Neuron (in vitro differentiated cells): ENCODE measurements at regions not wholly inside any gene's neighbourhood (a gene's known extent, or its start where the extent isn't known, plus 50 kb on each side); places are given as distances from the start of the nearest gene placed in this dataset.
"Not testable (repeated sequence)": the region's sequence is repeated elsewhere in the genome, so short reads cannot be mapped to it uniquely, and the experiment has no call there.

ENCODE experiments used
- H2AFZ ChIP-seq: one replicate; pipeline ENCODE4 v1.6.1; 2013; ENCODE audit warnings: low read depth, mild to moderate bottlenecking, inconsistent platforms, low read length, moderate library complexity
- H3K27me3 ChIP-seq: one replicate; pipeline ENCODE4 v1.6.1; 2013; ENCODE audit warnings: low read length; ENCODE audit not compliant: insufficient read depth
- H3K36me3 ChIP-seq: one replicate; pipeline ENCODE4 v1.6.1; 2013; ENCODE audit warnings: low read length; ENCODE audit not compliant: insufficient read depth
- H3K4me1 ChIP-seq: one replicate; pipeline ENCODE4 v1.6.1; 2013; ENCODE audit warnings: low read length; ENCODE audit not compliant: insufficient read depth
- H3K4me3 ChIP-seq: 2 replicates; pipeline ENCODE4 v1.5.1; 2013; ENCODE audit warnings: mild to moderate bottlenecking, low read length, moderate library complexity
- H3K9me3 ChIP-seq: one replicate; pipeline ENCODE4 v1.6.1; 2013; ENCODE audit warnings: low read length

DNA sequence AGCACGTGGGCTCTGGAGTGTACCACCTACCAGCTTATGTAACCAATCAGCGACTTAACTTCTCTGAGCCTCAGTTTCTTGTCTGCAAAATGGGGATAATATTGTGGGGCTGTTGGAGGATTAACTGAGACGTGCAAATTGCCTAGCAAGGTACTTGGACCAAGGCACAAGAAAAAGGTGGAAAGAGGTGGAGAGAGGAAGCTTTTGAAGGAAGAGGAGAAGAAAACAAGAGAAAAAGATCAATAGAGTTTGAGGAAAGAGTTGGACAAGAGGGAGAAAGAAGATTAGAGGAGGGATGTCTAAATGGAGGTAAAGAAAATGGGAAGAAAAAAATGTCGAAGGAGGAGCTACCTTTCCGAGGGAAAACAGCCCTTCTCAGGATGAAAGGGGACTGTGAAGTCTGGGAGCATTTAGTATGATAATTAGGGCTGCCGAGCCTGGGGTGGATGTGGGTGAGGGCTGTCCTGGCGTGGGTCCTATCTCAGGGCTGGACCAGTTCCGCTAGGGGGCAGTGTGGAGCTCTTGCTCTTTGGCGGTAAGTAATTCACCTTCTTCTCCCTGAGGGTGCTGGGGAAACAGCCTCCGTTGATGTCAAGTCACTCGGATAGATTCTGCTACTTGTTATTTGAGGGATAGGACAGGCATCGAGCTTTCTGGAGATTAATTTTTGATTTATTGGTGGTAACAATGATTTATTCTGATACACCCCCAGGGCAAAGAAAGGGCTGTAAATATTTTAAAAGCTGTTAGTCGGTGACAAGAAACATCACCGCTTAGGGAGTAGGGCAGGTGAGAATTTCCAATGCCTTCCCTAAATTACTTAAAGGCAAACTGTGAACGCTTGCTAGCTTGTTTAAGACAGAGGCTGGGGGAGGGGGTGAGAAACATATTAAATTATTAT, 79.0 kb upstream of the NFASC start:
- H3K4me1 ChIP-seq: no peaks in the 10 kb centered on the region
- H3K27me3 ChIP-seq: no peaks in the 10 kb centered on the region
- no peak overlapping the region for H2AFZ ChIP-seq
- H3K36me3 ChIP-seq: no peaks in the 10 kb centered on the region
- H3K4me3 ChIP-seq: no peak overlapping the region
- H3K9me3 ChIP-seq: no peaks in the 10 kb centered on the region

DNA sequence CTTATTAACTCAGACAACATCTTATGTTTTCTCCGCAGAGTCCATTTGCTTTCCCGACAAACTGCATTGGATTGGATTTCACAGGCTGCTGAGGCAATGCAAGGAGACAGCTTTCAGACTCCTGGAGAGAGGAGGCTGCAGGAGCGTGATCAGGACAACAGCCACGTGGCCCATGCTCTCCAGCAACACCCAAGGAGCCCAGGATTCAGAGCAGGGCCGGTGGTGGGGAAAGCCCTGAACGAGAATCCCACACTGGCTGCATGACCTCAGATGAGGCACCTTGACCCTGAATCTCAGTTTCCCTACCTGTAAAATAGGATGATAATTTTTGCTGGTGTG, 78.3 kb upstream of the NFASC start:
- Histone ChIP-seq H3K36me3 (no peaks in the 10 kb centered on the region), H3K27me3 (no peaks in the 10 kb centered on the region), H3K4me3 (no peak overlapping the region), H3K4me1 (no peaks in the 10 kb centered on the region), H2AFZ (no peak overlapping the region), H3K9me3 (no peaks in the 10 kb centered on the region)

DNA sequence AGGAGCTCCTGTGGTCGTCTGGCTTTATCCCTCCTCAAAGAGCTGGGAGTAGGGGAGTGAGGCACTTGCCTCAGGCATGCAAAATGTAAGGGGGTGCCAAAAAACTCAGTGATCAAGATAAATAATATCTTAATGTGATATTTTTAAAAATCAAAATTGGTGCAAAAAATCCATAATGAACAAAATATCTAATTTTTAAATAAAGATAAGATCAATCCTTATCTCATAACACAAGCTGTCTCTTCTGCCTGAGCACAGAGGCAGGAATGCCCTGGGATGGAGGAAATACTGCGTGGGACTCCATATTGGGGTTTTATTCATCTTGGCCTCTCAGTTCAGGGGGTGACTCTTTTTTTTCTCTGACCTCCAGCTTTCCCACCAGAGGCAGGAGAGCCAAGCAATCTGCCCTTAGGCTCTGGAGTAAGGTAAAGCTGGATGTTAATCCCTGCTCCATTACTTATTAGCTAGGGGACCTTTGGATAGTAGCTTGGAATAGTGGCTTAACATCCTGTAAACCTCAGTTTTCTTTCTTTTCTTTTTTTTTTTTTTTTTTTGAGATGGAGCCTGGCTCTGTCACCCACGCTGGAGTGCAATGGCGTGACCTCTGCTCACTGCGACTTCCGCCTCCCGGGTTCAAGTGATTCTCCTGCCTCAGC, 77.3 kb upstream of the NFASC start:
- H3K36me3 ChIP-seq: no peaks in the 10 kb centered on the region
- H3K27me3 ChIP-seq: no peaks in the 10 kb centered on the region
- H3K4me1 ChIP-seq: peaks cover 3% of the 10 kb centered on the region
- H3K9me3 ChIP-seq: no peaks in the 10 kb centered on the region
- H2AFZ ChIP-seq: no peak overlapping the region
- H3K4me3 ChIP-seq: no peak overlapping the region

GRCh38 chr1:204796886-204797285, 73.8 kb upstream of the NFASC start:
- not testable (repeated sequence) for H2AFZ ChIP-seq, H3K4me3 ChIP-seq, H3K36me3 ChIP-seq, H3K9me3 ChIP-seq, H3K4me1 ChIP-seq, H3K27me3 ChIP-seq

GRCh38 chr1:204797401-204797800, 73.3 kb upstream of the NFASC start:
- H3K4me1 ChIP-seq: peaks cover 3% of the 10 kb centered on the region
- H2AFZ ChIP-seq: no peak overlapping the region
- H3K4me3 ChIP-seq: no peak overlapping the region
- H3K36me3 ChIP-seq: no peaks in the 10 kb centered on the region
- no peaks in the 10 kb centered on the region for H3K27me3 ChIP-seq
- no peaks in the 10 kb centered on the region for H3K9me3 ChIP-seq

DNA sequence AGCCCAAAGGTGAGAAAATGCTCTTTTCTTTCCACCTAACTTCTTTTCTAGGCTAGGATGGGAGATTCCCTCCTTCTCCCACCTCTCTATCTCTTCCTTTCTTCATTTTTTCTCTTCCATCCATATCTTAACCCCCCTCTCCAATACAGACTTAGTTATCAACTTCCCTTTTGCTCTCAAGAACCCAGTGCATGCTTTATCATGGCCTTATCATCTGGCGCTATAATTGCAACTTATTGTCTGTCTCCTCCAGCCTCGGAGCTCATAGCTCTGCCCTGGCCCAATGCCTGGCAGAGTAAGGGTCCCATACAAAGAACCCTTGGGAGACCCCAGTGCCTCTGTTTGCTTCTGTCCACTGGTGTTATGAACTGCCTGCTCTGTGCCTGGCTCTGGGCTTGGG, 71.0 kb upstream of the NFASC start:
- Histone ChIP-seq H2AFZ (no peak overlapping the region), H3K9me3 (no peaks in the 10 kb centered on the region), H3K4me3 (no peak overlapping the region), H3K4me1 (peaks cover 3% of the 10 kb centered on the region), H3K27me3 (no peaks in the 10 kb centered on the region), H3K36me3 (no peaks in the 10 kb centered on the region)

DNA sequence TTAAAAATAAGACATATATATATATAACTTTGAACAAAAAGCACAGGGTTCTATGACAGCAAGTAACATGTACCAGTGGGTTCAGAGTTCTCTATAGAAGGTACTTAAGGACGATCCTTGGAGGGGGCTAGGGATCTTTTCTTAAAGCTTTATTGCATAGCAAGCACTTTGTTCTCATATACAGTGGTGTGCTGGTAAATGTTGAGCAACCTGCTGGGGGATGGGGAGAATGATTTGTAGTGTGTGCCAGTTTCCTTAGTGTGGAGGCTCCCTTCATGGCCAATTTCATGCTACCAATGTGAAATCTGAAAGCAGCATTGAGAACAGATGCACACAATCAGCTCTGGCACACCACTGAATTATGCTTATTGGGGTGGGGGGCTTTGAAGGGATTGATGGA, 69.5 kb upstream of the NFASC start:
- no peaks in the 10 kb centered on the region for H3K9me3 ChIP-seq
- no peak overlapping the region for H3K4me3 ChIP-seq
- no peaks in the 10 kb centered on the region for H3K36me3 ChIP-seq
- H3K27me3 ChIP-seq: no peaks in the 10 kb centered on the region
- H3K4me1 ChIP-seq: peaks cover 3% of the 10 kb centered on the region
- H2AFZ ChIP-seq: no peak overlapping the region

GRCh38 chr1:204802401-204803175, 68.1 kb upstream of the NFASC start:
- no peak overlapping the region for H2AFZ ChIP-seq
- H3K36me3 ChIP-seq: no peaks in the 10 kb centered on the region
- H3K4me3 ChIP-seq: no peak overlapping the region
- no peaks in the 10 kb centered on the region for H3K9me3 ChIP-seq
- peaks cover 4% of the 10 kb centered on the region for H3K4me1 ChIP-seq
- no peaks in the 10 kb centered on the region for H3K27me3 ChIP-seq

- Histone ChIP-seq H3K27me3 (no peaks in the 10 kb centered on the region), H2AFZ (no peak overlapping the region), H3K4me1 (peaks cover 2% of the 10 kb centered on the region), H3K9me3 (no peaks in the 10 kb centered on the region), H3K4me3 (no peak overlapping the region), H3K36me3 (no peaks in the 10 kb centered on the region)
Measured at GRCh38 chr1:204803607-204804006, 67.1 kb upstream of the NFASC start.

- H3K4me1 ChIP-seq: peaks cover 2% of the 10 kb centered on the region
- peak overlapping the region; percentile 80 for H2AFZ ChIP-seq
- H3K4me3 ChIP-seq: peak overlapping the region; percentile 50
- no peaks in the 10 kb centered on the region for H3K9me3 ChIP-seq
- H3K27me3 ChIP-seq: no peaks in the 10 kb centered on the region
- H3K36me3 ChIP-seq: no peaks in the 10 kb centered on the region
Measured at GRCh38 chr1:204806943-204807687, 63.5 kb upstream of the NFASC start.

DNA sequence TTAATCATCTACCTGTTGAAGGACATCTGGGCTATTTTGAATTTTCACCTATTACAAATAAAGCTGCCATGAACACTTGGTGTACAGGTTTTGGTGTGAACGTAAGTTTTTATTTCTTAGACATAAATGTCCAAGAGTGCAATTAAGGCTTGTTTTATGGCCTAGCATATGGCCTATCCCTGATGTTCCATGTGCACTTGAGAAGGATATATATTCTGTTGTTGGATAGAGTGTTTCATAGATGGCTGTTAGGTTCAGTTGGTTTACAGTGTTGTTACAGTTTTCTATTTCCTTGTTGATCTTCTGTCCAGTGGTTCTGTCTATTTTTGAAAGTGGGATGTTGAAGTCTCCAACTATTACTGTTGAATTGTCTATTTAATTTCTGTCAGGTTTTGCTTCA, 61.2 kb upstream of the NFASC start:
- Histone ChIP-seq H3K4me1 (peaks cover 2% of the 10 kb centered on the region), H3K27me3 (peaks cover 4% of the 10 kb centered on the region), H3K36me3 (no peaks in the 10 kb centered on the region), H3K9me3 (no peaks in the 10 kb centered on the region), H3K4me3 (no peak overlapping the region), H2AFZ (no peak overlapping the region)

GRCh38 chr1:204812842-204813241, 57.8 kb upstream of the NFASC start:
- Histone ChIP-seq H3K9me3 (no peaks in the 10 kb centered on the region), H3K4me3 (no peak overlapping the region), H2AFZ (no peak overlapping the region), H3K36me3 (no peaks in the 10 kb centered on the region), H3K4me1 (no peaks in the 10 kb centered on the region), H3K27me3 (peaks cover 4% of the 10 kb centered on the region)

GRCh38 chr1:204813522-204813921, 57.1 kb upstream of the NFASC start:
- Histone ChIP-seq H3K4me3 (no peak overlapping the region), H3K36me3 (no peaks in the 10 kb centered on the region), H3K9me3 (no peaks in the 10 kb centered on the region), H3K4me1 (no peaks in the 10 kb centered on the region), H3K27me3 (peaks cover 4% of the 10 kb centered on the region), H2AFZ (no peak overlapping the region)
